Right lobe of liver (tissue), 4 donors: ENCODE measurements at regions not wholly inside any gene's neighbourhood (a gene's known extent, or its start where the extent isn't known, plus 50 kb on each side); places are given as distances from the start of the nearest gene placed in this dataset.

Experiments
- CTCF ChIP-seq, 4 donors: fragments of 200-600 bp in 3 of 4; fragments of 450-650 bp in 1 of 4; IDR thresholded peaks; one replicate each; pipeline versions ENCODE4 v1.5.1 to v1.8.0; 2016 to 2022; ENCODE audit warnings: antibody characterized with exemption in 4 of 4, mild to moderate bottlenecking in 2 of 4
- POLR2A ChIP-seq: fragments of 450-650 bp; IDR thresholded peaks from one replicate; pipeline ENCODE4 v1.6.1; 2017; ENCODE audit warnings: antibody characterized with exemption, mild to moderate bottlenecking
- donor health status: DM: no; HTN: no; CAD: no.
- donor health status: DM: no; HTN: no; CAD: no.
- donor health status: DM: no; HTN: yes; CAD: no.

GRCh38 chr15:87799838-87800237 lies 456.7 kb downstream of the NTRK3 start:
- TF ChIP-seq CTCF (IDR thresholded peaks at IDR 0.05), result no peak
- no peak for TF ChIP-seq POLR2A
